H1 (cell line): ENCODE measurements at regions not wholly inside any gene's neighbourhood (a gene's known extent, or its start where the extent isn't known, plus 50 kb on each side); places are given as distances from the start of the nearest gene placed in this dataset.

ENCODE experiments used
- CTCF ChIA-PET: fragments of 300-600 bp; sonication (Branson Sonifier 250); formaldehyde crosslinking; loops from one replicate; lab custom pipeline; 2021; ENCODE audit not compliant: partially characterized antibody; lab: Charles Lee
- POLR2A ChIA-PET: fragments of 300-600 bp; sonication (Branson Sonifier 250); formaldehyde crosslinking; loops from one replicate; lab custom pipeline; 2021; ENCODE audit warnings: inconsistent platforms; ENCODE audit not compliant: partially characterized antibody; lab: Charles Lee
- DNase-seq, 2 experiments: peaks; one replicate each; pipeline versions ENCODE4 v3.0.0 to v3.0.0-alpha.2; 2010 to 2022; ENCODE audit warnings: low spot score in 2 of 2, low read depth in 1 of 2, mixed read lengths in 1 of 2
- FAIRE-seq: peaks from 2 replicates; lab custom pipeline; 2011; peaks lifted over from hg19 to GRCh38; lab: Jason Lieb, UNC
- H2AFZ ChIP-seq: 2 replicates; pipeline ENCODE4 v1.8.1; 2012; ENCODE audit warnings: low read length, inconsistent platforms
- H2AK5ac ChIP-seq: 2 replicates; pipeline ENCODE4 v1.6.1; 2013; ENCODE audit warnings: low read depth, low read length
- H2BK120ac ChIP-seq: replicated peaks from 2 replicates; pipeline ENCODE3; 2013; ENCODE audit warnings: low read depth, low read length, inconsistent platforms
- H2BK12ac ChIP-seq: 2 replicates; pipeline ENCODE4 v1.6.1; 2013; ENCODE audit warnings: low read depth, low read length
- H2BK15ac ChIP-seq: 2 replicates; pipeline ENCODE4 v1.6.1; 2013; ENCODE audit warnings: low read length
- H2BK20ac ChIP-seq: 2 replicates; pipeline ENCODE4 v1.6.1; 2013; ENCODE audit warnings: low read length
- H2BK5ac ChIP-seq: 2 replicates; pipeline ENCODE4 v1.6.1; 2013; ENCODE audit warnings: low read depth, low read length
- H3K14ac ChIP-seq: 2 replicates; pipeline ENCODE4 v1.6.1; 2013; ENCODE audit warnings: inconsistent platforms; ENCODE audit not compliant: insufficient read length
- H3K18ac ChIP-seq: 2 replicates; pipeline ENCODE4 v1.6.1; 2013; ENCODE audit warnings: low read length; ENCODE audit errors: extremely low read depth
- H3K23ac ChIP-seq: 2 replicates; pipeline ENCODE4 v1.6.1; 2013; ENCODE audit warnings: inconsistent platforms; ENCODE audit not compliant: insufficient read length
- H3K23me2 ChIP-seq: 2 replicates; pipeline ENCODE4 v1.6.1; 2013; ENCODE audit warnings: low read depth, low read length
- H3K27ac ChIP-seq: 2 replicates; pipeline ENCODE4 v1.6.1; 2011; ENCODE audit warnings: low read depth, low read length, inconsistent platforms
- H3K27me3 ChIP-seq, 4 experiments: replicated peaks in 1 of 4; 1 replicate in 1 of 4; 2 replicates in 3 of 4; pipeline versions ENCODE4 v1.6.1 to v1.8.1; 2011 to 2013; ENCODE audit warnings: low read length in 3 of 4, mild to moderate bottlenecking in 3 of 4, inconsistent platforms in 2 of 4, mixed read lengths in 2 of 4, moderate library complexity in 1 of 4; ENCODE audit not compliant: control insufficient read depth in 3 of 4, insufficient read depth in 3 of 4; ENCODE audit errors: extremely low read depth in 1 of 4
- H3K36me3 ChIP-seq, 4 experiments: 2 replicates each; pipeline versions ENCODE4 v1.6.1 to v1.8.1; 2011 to 2013; ENCODE audit warnings: mild to moderate bottlenecking in 4 of 4, low read length in 3 of 4, moderate library complexity in 2 of 4, control low read depth in 1 of 4, inconsistent platforms in 1 of 4; ENCODE audit not compliant: insufficient read depth in 4 of 4, control insufficient read depth in 2 of 4
- H3K4ac ChIP-seq: replicated peaks from 2 replicates; pipeline ENCODE3; 2013; ENCODE audit warnings: low read length, low read depth, mixed read lengths, inconsistent platforms; ENCODE audit not compliant: insufficient read length
- H3K4me1 ChIP-seq, 4 experiments: replicated peaks in 1 of 4; 1 replicate in 1 of 4; 2 replicates in 3 of 4; pipeline versions ENCODE4 v1.6.1 to v1.8.1; 2011 to 2013; ENCODE audit warnings: low read length in 3 of 4, inconsistent platforms in 2 of 4, mixed read lengths in 1 of 4; ENCODE audit not compliant: insufficient read depth in 4 of 4, control insufficient read depth in 3 of 4
- H3K4me2 ChIP-seq, 2 experiments: 2 replicates each; pipeline versions ENCODE4 v1.6.1 to v1.8.1; 2011 to 2013; ENCODE audit warnings: low read depth in 2 of 2, low read length in 2 of 2, control low read depth in 1 of 2, inconsistent platforms in 1 of 2, mild to moderate bottlenecking in 1 of 2; ENCODE audit not compliant: insufficient read depth in 1 of 2
- H3K4me3 ChIP-seq, 4 experiments: fragments of 200-600, 300-600 bp in 1 of 4; sonication (generic), shearing (Covaris generic), sonication (Bioruptor Twin) in 1 of 4; 2 replicates each; pipeline versions ENCODE4 v1.5.1 to v1.8.1; 2011 to 2016; ENCODE audit warnings: low read length in 4 of 4, low read depth in 3 of 4, control low read depth in 2 of 4, inconsistent platforms in 2 of 4, mild to moderate bottlenecking in 2 of 4, mixed read lengths in 1 of 4, moderate library complexity in 1 of 4; ENCODE audit not compliant: insufficient read depth in 2 of 4; ENCODE audit errors: extremely low read depth in 1 of 4
- H3K56ac ChIP-seq: replicated peaks from 2 replicates; pipeline ENCODE3; 2013; ENCODE audit warnings: low read depth, mild to moderate bottlenecking, mixed read lengths, low read length, inconsistent platforms; ENCODE audit not compliant: insufficient read length
- H3K79me1 ChIP-seq: 2 replicates; pipeline ENCODE4 v1.6.1; 2013; ENCODE audit warnings: low read depth, low read length, control low read depth
- H3K79me2 ChIP-seq, 2 experiments: 2 replicates each; pipeline versions ENCODE4 v1.6.1 to v1.8.1; 2012 to 2013; ENCODE audit warnings: low read length in 2 of 2, mild to moderate bottlenecking in 2 of 2, inconsistent platforms in 1 of 2; ENCODE audit not compliant: insufficient read depth in 2 of 2, control insufficient read depth in 1 of 2
- H3K9ac ChIP-seq, 4 experiments: replicated peaks in 1 of 4; 1 replicate in 1 of 4; 2 replicates in 3 of 4; pipeline versions ENCODE4 v1.6.1 to v1.8.1; 2011 to 2013; ENCODE audit warnings: low read depth in 3 of 4, low read length in 3 of 4, control low read depth in 2 of 4, mild to moderate bottlenecking in 2 of 4, moderate library complexity in 2 of 4, inconsistent platforms in 1 of 4; ENCODE audit errors: extremely low read depth in 1 of 4
- H3K9me3 ChIP-seq, 2 experiments: 2 replicates each; pipeline versions ENCODE4 v1.6.1 to v1.8.1; 2012 to 2013; ENCODE audit warnings: mild to moderate bottlenecking in 2 of 2, moderate library complexity in 2 of 2, control low read depth in 1 of 2, inconsistent platforms in 1 of 2, low read depth in 1 of 2, low read length in 1 of 2, mixed read lengths in 1 of 2; ENCODE audit not compliant: insufficient read depth in 2 of 2
- H4K20me1 ChIP-seq, 2 experiments: replicated peaks in 1 of 2; 2 replicates each; pipeline versions ENCODE3 to v1.8.1; 2011 to 2013; ENCODE audit warnings: inconsistent platforms in 2 of 2, low read length in 2 of 2, mild to moderate bottlenecking in 1 of 2; ENCODE audit not compliant: insufficient read depth in 2 of 2, control insufficient read depth in 1 of 2
- H4K5ac ChIP-seq: 2 replicates; pipeline ENCODE4 v1.6.1; 2013; ENCODE audit warnings: low read length, low read depth, mixed read lengths, inconsistent platforms; ENCODE audit not compliant: insufficient read length
- H4K8ac ChIP-seq: 2 replicates; pipeline ENCODE4 v1.8.0; 2013; ENCODE audit warnings: mild to moderate bottlenecking, moderate library complexity, low read length, inconsistent platforms; ENCODE audit not compliant: insufficient read depth; ENCODE audit errors: extremely low read depth
- H4K91ac ChIP-seq: replicated peaks from 2 replicates; pipeline ENCODE3; 2013; ENCODE audit warnings: low read length, mixed read lengths, inconsistent platforms; ENCODE audit not compliant: insufficient read length
- BRCA1 ChIP-seq: IDR thresholded peaks from 2 replicates; pipeline ENCODE4 v1.6.1; 2012; ENCODE audit warnings: low read depth, low read length, improper control_type of control experiment
- CEBPB ChIP-seq: IDR thresholded peaks from 2 replicates; pipeline ENCODE4 v1.6.1; 2012; ENCODE audit warnings: low read depth, low read length
- CREB1 ChIP-seq: IDR thresholded peaks from 2 replicates; pipeline ENCODE4 v1.6.1; 2012; ENCODE audit warnings: inconsistent platforms
- GABPA ChIP-seq: IDR thresholded peaks from 2 replicates; pipeline ENCODE4 v1.6.1; 2011; ENCODE audit warnings: mild to moderate bottlenecking, low read length, moderate library complexity, borderline replicate concordance; ENCODE audit not compliant: insufficient read depth
- KDM1A ChIP-seq: fragments of 200-600, 300-600 bp; sonication (generic); IDR thresholded peaks from 2 replicates; pipeline ENCODE4 v1.7.1; 2016; ENCODE audit warnings: mild to moderate bottlenecking, low read length, borderline replicate concordance
- USF2 ChIP-seq: IDR thresholded peaks from 2 replicates; pipeline ENCODE4 v1.6.1; 2011; ENCODE audit warnings: low read length, improper control_type of control experiment
- WGBS, 2 experiments: shearing (Covaris generic) in 1 of 2; methylation state at CpG; one replicate each; pipeline versions ENCODE4 v1.1.6 to v1.1.7; 2013 to 2015; ENCODE audit warnings: low lambda C conversion rate in 2 of 2, mixed read lengths in 2 of 2, inconsistent platforms in 1 of 2, low coverage in 1 of 2, missing lambda C conversion rate in 1 of 2; ENCODE audit not compliant: insufficient replicate concordance in 2 of 2, insufficient coverage in 1 of 2, insufficient read length in 1 of 2; ENCODE audit errors: extremely low coverage in 1 of 2, missing lambda C conversion rate in 1 of 2; 5-methylcytosine and 5-hydroxymethylcytosine counted together

GRCh38 chr14:78018283-78018682 is 151.9 kb upstream of the NRXN3 start:
- Histone ChIP-seq H3K27me3 (peaks cover 0 to 2% (median 0%) of the 10 kb centered on the region in 4 experiments; a peak in 1 of 7 replicates), H3K79me1 (no peaks in the 10 kb centered on the region), H3K14ac (no peak overlapping the region), H3K79me2 (no peaks in the 10 kb centered on the region), H2AK5ac (no peak overlapping the region), H4K91ac (no peak overlapping the region), H3K23me2 (no peaks in the 10 kb centered on the region), H4K8ac (no peak overlapping the region), H3K18ac (no peak overlapping the region), H3K4ac (no peak overlapping the region), H3K9ac (no peak overlapping the region), H3K4me3 (no peak overlapping the region), H3K36me3 (no peaks in the 10 kb centered on the region), H3K27ac (no peak overlapping the region), H2BK5ac (no peak overlapping the region), H4K5ac (no peak overlapping the region), H3K4me1 (no peaks in the 10 kb centered on the region), H2BK20ac (no peak overlapping the region), H4K20me1 (no peaks in the 10 kb centered on the region), H2AFZ (no peak overlapping the region), H3K56ac (no peak overlapping the region), H3K9me3 (no peaks in the 10 kb centered on the region; a peak in 1 of 4 replicates), H3K23ac (no peak overlapping the region), H3K4me2 (no peak overlapping the region), H2BK15ac (no peak overlapping the region), H2BK12ac (no peak overlapping the region), H2BK120ac (no peak overlapping the region)
- TF ChIP-seq KDM1A (no peak), CEBPB (0 out of 2 replicates have a peak, but pooled peaks have one; percentile 12), GABPA (no peak), BRCA1 (no peak), USF2 (no peak), CREB1 (no peak)
- ChIA-PET CTCF (no interaction called here), POLR2A (no interaction called here)
- 53% methylated on average over 2 of the region's 2 CpGs; no CpG with 5 or more reads in 1 of the 2 experiments for WGBS, 2 experiments
- DNase-seq (no peak), FAIRE-seq (no peak)
